HEK293 (cell line): ENCODE measurements at regions not wholly inside any gene's neighbourhood (a gene's known extent, or its start where the extent isn't known, plus 50 kb on each side); places are given as distances from the start of the nearest gene placed in this dataset.

ENCODE experiments used
- HOXA7 ChIP-seq: sonication (generic); formaldehyde crosslinking; IDR thresholded peaks from 2 replicates; pipeline ENCODE4 v1.8.1; 2022; ENCODE audit warnings: missing genetic modification reagents, borderline replicate concordance
- ZBTB1 ChIP-seq: fragments of 450-650 bp; formaldehyde crosslinking; IDR thresholded peaks from 2 replicates; pipeline ENCODE4 v1.5.1; 2016; ENCODE audit warnings: missing biosample characterization, missing genetic modification characterization
- ZBTB48 ChIP-seq: fragments of 450-650 bp; formaldehyde crosslinking; IDR thresholded peaks from 2 replicates; pipeline ENCODE4 v1.5.1; 2016; ENCODE audit warnings: missing biosample characterization, missing genetic modification characterization
- ZBTB7A ChIP-seq: fragments of 450-650 bp; formaldehyde crosslinking; IDR thresholded peaks from 2 replicates; pipeline ENCODE4 v1.5.1; 2016; ENCODE audit warnings: low read depth, missing biosample characterization, missing genetic modification characterization
- ZFP37 ChIP-seq: fragments of 450-650 bp; formaldehyde crosslinking; IDR thresholded peaks from 2 replicates; pipeline ENCODE4 v1.5.1; 2016; ENCODE audit warnings: missing biosample characterization, missing genetic modification characterization
- ZNF148 ChIP-seq: fragments of 450-650 bp; formaldehyde crosslinking; IDR thresholded peaks from 2 replicates; pipeline ENCODE4 v1.5.0; 2017; ENCODE audit warnings: missing biosample characterization, missing genetic modification characterization, borderline replicate concordance
- ZNF221 ChIP-seq: fragments of 450-650 bp; formaldehyde crosslinking; IDR thresholded peaks from 2 replicates; pipeline ENCODE4 v1.5.1; 2017; ENCODE audit warnings: missing biosample characterization, missing genetic modification characterization, borderline replicate concordance
- ZNF24 ChIP-seq: fragments of 450-650 bp; formaldehyde crosslinking; IDR thresholded peaks from 2 replicates; pipeline ENCODE4 v1.5.1; 2016; ENCODE audit warnings: missing biosample characterization, missing genetic modification characterization
- ZNF501 ChIP-seq: fragments of 450-650 bp; formaldehyde crosslinking; IDR thresholded peaks from 2 replicates; pipeline ENCODE4 v1.5.1; 2016; ENCODE audit warnings: missing biosample characterization, missing genetic modification characterization
- ZNF837 ChIP-seq: fragments of 450-650 bp; formaldehyde crosslinking; IDR thresholded peaks from 2 replicates; pipeline ENCODE4 v1.5.1; 2016; ENCODE audit warnings: missing biosample characterization, missing genetic modification characterization
- TF ChIP-seq, protein P1 (sequence below): fragments of 450-650 bp; formaldehyde crosslinking; IDR thresholded peaks from 2 replicates; pipeline ENCODE4 v1.5.1; 2016; ENCODE audit warnings: missing biosample characterization, missing genetic modification characterization

- TF ChIP-seq ZBTB1 (tag by site-specific recombination): no peak
- TF ChIP-seq HOXA7 (CRISPR knock-in tag): no peak
- no peak for TF ChIP-seq ZBTB7A
- TF ChIP-seq ZNF148 (tag by site-specific recombination): no peak
- TF ChIP-seq ZFP37 (tag by site-specific recombination): no peak
- no peak for TF ChIP-seq ZNF24 (tag by site-specific recombination)
- no peak for TF ChIP-seq ZNF501 (tag by site-specific recombination)
- TF ChIP-seq ZBTB48 (tag by site-specific recombination): no peak
- TF ChIP-seq, protein P1, sequence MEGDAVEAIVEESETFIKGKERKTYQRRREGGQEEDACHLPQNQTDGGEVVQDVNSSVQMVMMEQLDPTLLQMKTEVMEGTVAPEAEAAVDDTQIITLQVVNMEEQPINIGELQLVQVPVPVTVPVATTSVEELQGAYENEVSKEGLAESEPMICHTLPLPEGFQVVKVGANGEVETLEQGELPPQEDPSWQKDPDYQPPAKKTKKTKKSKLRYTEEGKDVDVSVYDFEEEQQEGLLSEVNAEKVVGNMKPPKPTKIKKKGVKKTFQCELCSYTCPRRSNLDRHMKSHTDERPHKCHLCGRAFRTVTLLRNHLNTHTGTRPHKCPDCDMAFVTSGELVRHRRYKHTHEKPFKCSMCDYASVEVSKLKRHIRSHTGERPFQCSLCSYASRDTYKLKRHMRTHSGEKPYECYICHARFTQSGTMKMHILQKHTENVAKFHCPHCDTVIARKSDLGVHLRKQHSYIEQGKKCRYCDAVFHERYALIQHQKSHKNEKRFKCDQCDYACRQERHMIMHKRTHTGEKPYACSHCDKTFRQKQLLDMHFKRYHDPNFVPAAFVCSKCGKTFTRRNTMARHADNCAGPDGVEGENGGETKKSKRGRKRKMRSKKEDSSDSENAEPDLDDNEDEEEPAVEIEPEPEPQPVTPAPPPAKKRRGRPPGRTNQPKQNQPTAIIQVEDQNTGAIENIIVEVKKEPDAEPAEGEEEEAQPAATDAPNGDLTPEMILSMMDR (tag by site-specific recombination): no peak
- TF ChIP-seq ZNF221 (tag by site-specific recombination): no peak
- no peak for TF ChIP-seq ZNF837 (tag by site-specific recombination)
Observed at GRCh38 chr21:16007943-16008342, 278.2 kb downstream of the USP25 start.
